HCT116 (cell line): ENCODE measurements at regions not wholly inside any gene's neighbourhood (a gene's known extent, or its start where the extent isn't known, plus 50 kb on each side); places are given as distances from the start of the nearest gene placed in this dataset.

Source experiments
- ATAC-seq: fragments of 200-7000 bp; cut with Tn5 transposase; 2 replicates; pipeline ENCODE4 v1.9.1; 2020; ENCODE audit warnings: mild to moderate bottlenecking, moderate library complexity
- BruUV-seq: library from RNA; stranded (reverse); fragments of 400-500 nt; replicated peaks from 2 replicates; lab custom pipeline; 2021; lab: Mats Ljungman, UMichigan
- CTCF ChIA-PET: fragments of 300-600 bp; sonication (Branson Sonifier 250); formaldehyde crosslinking; loops from one replicate; lab custom pipeline; 2021; ENCODE audit warnings: antibody characterized with exemption; lab: Charles Lee
- POLR2A ChIA-PET: fragments of 300-600, 350-600 bp; sonication (Branson Sonifier 250); formaldehyde crosslinking; loops from one replicate; lab custom pipeline; 2021; ENCODE audit warnings: antibody characterized with exemption; lab: Charles Lee
- RAD21 ChIA-PET, 2 experiments: fragments of 300-600 bp; sonication (Branson Sonifier 250); formaldehyde crosslinking; loops; one replicate each; lab custom pipeline; 2023; ENCODE audit warnings: low total read pairs in 2 of 2; ENCODE audit not compliant: uncharacterized antibody in 2 of 2, unreplicated experiment in 2 of 2, low non-redundant PET in 1 of 2; lab: Charles Lee
- DNase-seq: peaks from one replicate; pipeline ENCODE4 v3.0.0-alpha.2; 2010; ENCODE audit warnings: low read depth, low spot score
- H2AFZ ChIP-seq: fragments of 200-600 bp; shearing (Covaris generic), sonication (generic); 2 replicates; pipeline ENCODE4 v1.6.1; 2017; ENCODE audit warnings: low read depth, mixed run types, mixed read lengths, antibody characterized with exemption, low read length; ENCODE audit not compliant: poor library complexity, severe bottlenecking
- H3K27ac ChIP-seq: 2 replicates; pipeline ENCODE4 v1.5.1; 2012; ENCODE audit warnings: low read depth, low read length
- H3K27me3 ChIP-seq: fragments of 200-600 bp; sonication (generic); 2 replicates; pipeline ENCODE4 v1.6.1; 2016; ENCODE audit warnings: mixed run types, low read length, mixed read lengths; ENCODE audit not compliant: insufficient read depth
- H3K36me3 ChIP-seq, 2 experiments: fragments of 200-500 bp in 1 of 2; fragments of 200-600 bp in 1 of 2; sonication (Bioruptor generic) in 1 of 2; sonication (generic) in 1 of 2; 2 replicates each; pipeline versions ENCODE4 v1.5.1 to v1.6.1; 2014 to 2016; ENCODE audit warnings: low read length in 2 of 2, inconsistent platforms in 1 of 2, mixed read lengths in 1 of 2, mixed run types in 1 of 2; ENCODE audit not compliant: insufficient read depth in 2 of 2, control insufficient read depth in 1 of 2
- H3K4me1 ChIP-seq, 2 experiments: fragments of 200-600 bp in 1 of 2; sonication (generic) in 1 of 2; 2 replicates each; pipeline versions ENCODE4 v1.5.1 to v1.6.1; 2012 to 2017; ENCODE audit warnings: low read length in 2 of 2, inconsistent platforms in 1 of 2, mild to moderate bottlenecking in 1 of 2, mixed read lengths in 1 of 2, mixed run types in 1 of 2, moderate library complexity in 1 of 2; ENCODE audit not compliant: insufficient read depth in 2 of 2, control insufficient read depth in 1 of 2
- H3K4me2 ChIP-seq: fragments of 200-600 bp; sonication (generic); 2 replicates; pipeline ENCODE4 v1.6.1; 2017; ENCODE audit warnings: mixed run types, low read length, mixed read lengths
- H3K4me3 ChIP-seq, 2 experiments: fragments of 200-600 bp in 1 of 2; sonication (generic) in 1 of 2; replicated peaks in 1 of 2; 2 replicates each; pipeline ENCODE4 v1.5.1; 2011 to 2016; ENCODE audit warnings: low read length in 2 of 2, control low read depth in 1 of 2, low read depth in 1 of 2, mild to moderate bottlenecking in 1 of 2, mixed read lengths in 1 of 2, mixed run types in 1 of 2
- H3K79me2 ChIP-seq: fragments of 200-600 bp; sonication (generic); 2 replicates; pipeline ENCODE4 v1.6.1; 2017; ENCODE audit warnings: mild to moderate bottlenecking, mixed run types, low read length, moderate library complexity, mixed read lengths; ENCODE audit not compliant: insufficient read depth
- H3K9ac ChIP-seq: fragments of 200-600 bp; sonication (generic); 2 replicates; pipeline ENCODE4 v1.6.1; 2016; ENCODE audit warnings: low read length, mixed read lengths
- H3K9me2 ChIP-seq: fragments of 200-600 bp; sonication (generic), shearing (Covaris generic); 2 replicates; pipeline ENCODE4 v1.6.1; 2017; ENCODE audit warnings: mixed run types, mild to moderate bottlenecking, moderate library complexity; ENCODE audit not compliant: insufficient read depth
- H3K9me3 ChIP-seq, 2 experiments: fragments of 200-500 bp in 1 of 2; fragments of 200-600 bp in 1 of 2; sonication (Bioruptor generic) in 1 of 2; sonication (generic) in 1 of 2; 2 replicates each; pipeline ENCODE4 v1.6.1; 2014 to 2017; ENCODE audit warnings: low read length in 2 of 2, mixed read lengths in 2 of 2, inconsistent platforms in 1 of 2, low read depth in 1 of 2, mild to moderate bottlenecking in 1 of 2, mixed run types in 1 of 2, moderate library complexity in 1 of 2; ENCODE audit not compliant: control insufficient read depth in 1 of 2, insufficient read depth in 1 of 2
- H4K20me1 ChIP-seq: fragments of 200-600 bp; sonication (generic), shearing (Covaris generic); 2 replicates; pipeline ENCODE4 v1.6.1; 2017; ENCODE audit warnings: mixed run types, mild to moderate bottlenecking, moderate library complexity; ENCODE audit not compliant: insufficient read depth
- ATF3 ChIP-seq: IDR thresholded peaks from 2 replicates; pipeline ENCODE4 v1.6.1; 2012
- CBX3 ChIP-seq: IDR thresholded peaks from 2 replicates; pipeline ENCODE4 v1.6.1; 2012; ENCODE audit warnings: low read depth
- CTCF ChIP-seq, 3 experiments: fragments of 200-600 bp in 1 of 3; sonication (generic) in 1 of 3; IDR thresholded peaks in 2 of 3; conservative IDR thresholded peaks in 1 of 3; 2 replicates each; pipeline ENCODE4 v1.5.1; 2012 to 2017; ENCODE audit warnings: low read depth in 2 of 3, low read length in 2 of 3, antibody characterized with exemption in 1 of 3, borderline replicate concordance in 1 of 3, control low read depth in 1 of 3, mild to moderate bottlenecking in 1 of 3, mixed read lengths in 1 of 3, mixed run types in 1 of 3, moderate library complexity in 1 of 3; ENCODE audit not compliant: insufficient read depth in 1 of 3
- EZH2 ChIP-seq: fragments of 200-600 bp; sonication (generic); IDR thresholded peaks from 2 replicates; pipeline ENCODE4 v1.6.1; 2017; ENCODE audit warnings: antibody characterized with exemption, mixed run types
- EZH2phosphoT487 ChIP-seq: fragments of 200-600 bp; IDR thresholded peaks from 2 replicates; pipeline ENCODE4 v1.6.1; 2018; ENCODE audit warnings: antibody characterized with exemption, borderline replicate concordance
- FOSL1 ChIP-seq: IDR thresholded peaks from 2 replicates; pipeline ENCODE4 v1.6.1; 2012; ENCODE audit warnings: low read depth
- JUND ChIP-seq: IDR thresholded peaks from 2 replicates; pipeline ENCODE4 v1.6.1; 2012
- MAX ChIP-seq: IDR thresholded peaks from 2 replicates; pipeline ENCODE4 v1.6.1; 2012
- POLR2A ChIP-seq: IDR thresholded peaks from 2 replicates; pipeline ENCODE4 v1.7.0; 2011; ENCODE audit warnings: borderline replicate concordance; ENCODE audit not compliant: insufficient read depth, insufficient read length; ENCODE audit errors: extremely low read depth
- POLR2AphosphoS5 ChIP-seq: IDR thresholded peaks from 2 replicates; pipeline ENCODE4 v1.6.1; 2011; ENCODE audit warnings: mild to moderate bottlenecking, low read depth, low read length, moderate library complexity
- RAD21 ChIP-seq: IDR thresholded peaks from 2 replicates; pipeline ENCODE4 v1.6.1; 2012; ENCODE audit warnings: low read depth, mild to moderate bottlenecking
- SIN3A ChIP-seq: IDR thresholded peaks from 2 replicates; pipeline ENCODE4 v1.6.1; 2012; ENCODE audit warnings: low read depth
- SP1 ChIP-seq: IDR thresholded peaks from 2 replicates; pipeline ENCODE4 v1.6.1; 2012; ENCODE audit warnings: low read depth
- SRF ChIP-seq: IDR thresholded peaks from 2 replicates; pipeline ENCODE4 v1.6.1; 2012; ENCODE audit warnings: low read depth
- TCF7L2 ChIP-seq: IDR thresholded peaks from 2 replicates; pipeline ENCODE4 v1.7.0; 2011; ENCODE audit warnings: borderline replicate concordance, inconsistent platforms; ENCODE audit not compliant: insufficient read depth, insufficient read length; ENCODE audit errors: extremely low read depth
- YY1 ChIP-seq: IDR thresholded peaks from 2 replicates; pipeline ENCODE4 v1.6.1; 2011; ENCODE audit warnings: low read length, low read depth, moderate library complexity, mild to moderate bottlenecking; ENCODE audit not compliant: insufficient replicate concordance; ENCODE audit errors: extremely low read depth
- ZBTB33 ChIP-seq: IDR thresholded peaks from 2 replicates; pipeline ENCODE4 v1.6.1; 2011; ENCODE audit warnings: mild to moderate bottlenecking, low read length, moderate library complexity; ENCODE audit not compliant: insufficient replicate concordance; ENCODE audit errors: extremely low read depth
- intact Hi-C: fragments of 100-400 bp; cut with micrococcal nuclease; formaldehyde crosslinking; loops from 2 replicates; pipeline ENCODE4 v1.10.0; 2022

- TF ChIP-seq SP1 (no peak), ZBTB33 (no peak), POLR2AphosphoS5 (no peak), EZH2phosphoT487 (no peak), MAX (no peak), SIN3A (no peak), RAD21 (no peak), JUND (no peak), CTCF (IDR thresholded peaks at IDR 0.05 in 2 of 3, conservative IDR thresholded peaks at IDR 0.05 in 1 of 3; ENCODE audit: borderline replicate concordance in 1 of 3, insufficient read depth in 1 of 3, low read depth in 2 of 3, low read length in 2 of 3) (no peak), EZH2 (no peak), TCF7L2 (no peak), FOSL1 (no peak), ATF3 (no peak), SRF (no peak), YY1 (no peak), CBX3 (no peak), POLR2A (no peak)
- no peak for DNase-seq
- intact Hi-C loops, result loop anchor here (5.0 kb wide), 3 partner anchors 180 to 1130 kb away; no protein-coding TSS in a partner anchor
- H3K36me3 ChIP-seq, result no peaks in the 10 kb centered on the region
- H3K4me3 ChIP-seq, result no peak overlapping the region
- H3K9me3 ChIP-seq, result no peaks in the 10 kb centered on the region
- H3K9ac ChIP-seq, result no peak overlapping the region
- peaks cover 35% of the 10 kb centered on the region; the same call in 1 of the 2 replicates for H3K27me3 ChIP-seq
- BruUV-seq, result no TSS peak
- ChIA-PET CTCF (no interaction called here), RAD21 (no interaction called here), POLR2A (no interaction called here)
- no peak overlapping the region for H3K27ac ChIP-seq
- no peak for ATAC-seq
- H3K79me2 ChIP-seq, result no peaks in the 10 kb centered on the region
- H3K9me2 ChIP-seq, result no peaks in the 10 kb centered on the region
- no peak overlapping the region for H2AFZ ChIP-seq
- no peaks in the 10 kb centered on the region for H3K4me1 ChIP-seq
- H4K20me1 ChIP-seq, result no peaks in the 10 kb centered on the region
- H3K4me2 ChIP-seq, result no peak overlapping the region
These were observed 267.7 kb downstream of the PRDM2 start for GRCh38 chr1:13967707-13968106.
